ENCODE measurements at regions not wholly inside any gene's neighbourhood (a gene's known extent, or its start where the extent isn't known, plus 50 kb on each side); places are given as distances from the start of the nearest gene placed in this dataset.

DNA sequence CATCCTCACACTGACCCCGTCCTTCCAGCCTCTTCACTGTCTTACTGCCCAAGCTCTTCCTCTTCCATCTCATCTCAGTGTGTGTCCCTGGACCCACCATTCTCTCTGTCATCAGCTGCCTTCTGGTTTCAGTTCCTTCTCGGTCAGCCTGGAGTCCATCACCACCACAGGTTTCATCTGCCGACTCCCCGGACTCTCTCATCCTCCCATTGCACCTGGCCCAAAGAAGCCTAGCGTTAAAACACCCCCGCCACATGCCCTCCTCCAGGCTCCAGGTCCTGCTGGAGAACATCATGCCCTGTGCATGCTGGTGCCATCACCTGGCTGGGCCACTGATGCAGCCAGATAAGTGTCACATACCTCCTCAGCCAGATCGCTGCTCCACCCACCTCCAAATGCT lies 122.1 kb upstream of the GPR12 start:
- Mint-ChIP-seq H3K27ac (no peak overlapping the region), H3K9me3 (peaks cover under 1% of the 10 kb centered on the region), H3K4me1 (ENCODE audit: low read depth) (no peaks in the 10 kb centered on the region), H3K36me3 (ENCODE audit: low read depth) (no peaks in the 10 kb centered on the region), H3K27me3 (peaks cover 12% of the 10 kb centered on the region), H3K4me3 (no peak overlapping the region)
- ATAC-seq, result no peak
- TF ChIP-seq, protein P1, sequence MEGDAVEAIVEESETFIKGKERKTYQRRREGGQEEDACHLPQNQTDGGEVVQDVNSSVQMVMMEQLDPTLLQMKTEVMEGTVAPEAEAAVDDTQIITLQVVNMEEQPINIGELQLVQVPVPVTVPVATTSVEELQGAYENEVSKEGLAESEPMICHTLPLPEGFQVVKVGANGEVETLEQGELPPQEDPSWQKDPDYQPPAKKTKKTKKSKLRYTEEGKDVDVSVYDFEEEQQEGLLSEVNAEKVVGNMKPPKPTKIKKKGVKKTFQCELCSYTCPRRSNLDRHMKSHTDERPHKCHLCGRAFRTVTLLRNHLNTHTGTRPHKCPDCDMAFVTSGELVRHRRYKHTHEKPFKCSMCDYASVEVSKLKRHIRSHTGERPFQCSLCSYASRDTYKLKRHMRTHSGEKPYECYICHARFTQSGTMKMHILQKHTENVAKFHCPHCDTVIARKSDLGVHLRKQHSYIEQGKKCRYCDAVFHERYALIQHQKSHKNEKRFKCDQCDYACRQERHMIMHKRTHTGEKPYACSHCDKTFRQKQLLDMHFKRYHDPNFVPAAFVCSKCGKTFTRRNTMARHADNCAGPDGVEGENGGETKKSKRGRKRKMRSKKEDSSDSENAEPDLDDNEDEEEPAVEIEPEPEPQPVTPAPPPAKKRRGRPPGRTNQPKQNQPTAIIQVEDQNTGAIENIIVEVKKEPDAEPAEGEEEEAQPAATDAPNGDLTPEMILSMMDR (IDR thresholded peaks at IDR 0.05), result no peak
- ChIA-PET POLR2A (no interaction called here), CTCF (interaction anchor here (1.0 to 1.6 kb wide), 2 partner anchors 10 to 184 kb away, joined by 3 to 5 read pairs; no protein-coding TSS in a partner anchor)
- no peak for DNase-seq
- intact Hi-C loops (cut with micrococcal nuclease), result no loop called here

DNA sequence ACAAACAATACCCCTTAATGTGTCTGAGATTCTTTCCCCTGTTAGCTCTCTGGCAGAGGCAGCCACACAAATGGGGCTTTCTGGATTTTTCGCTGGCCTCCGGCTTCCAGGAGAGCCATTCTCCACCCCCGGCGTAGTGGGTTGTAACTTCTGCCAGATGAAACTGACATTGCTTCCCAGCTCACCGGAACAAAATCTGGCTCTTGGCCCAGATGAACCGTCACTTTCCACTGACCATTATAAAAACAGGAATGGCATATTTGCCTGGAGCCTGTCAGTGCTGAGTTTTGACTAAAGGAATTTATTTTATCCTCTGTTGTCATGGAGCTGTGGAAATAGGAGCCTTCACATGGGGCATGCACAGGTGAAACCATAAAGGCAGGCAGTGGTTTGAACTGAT lies 120.6 kb upstream of the GPR12 start:
- Mint-ChIP-seq H3K27ac (no peak overlapping the region), H3K4me1 (ENCODE audit: low read depth) (no peaks in the 10 kb centered on the region), H3K36me3 (ENCODE audit: low read depth) (no peaks in the 10 kb centered on the region), H3K27me3 (peaks cover 12% of the 10 kb centered on the region), H3K9me3 (peaks cover 5% of the 10 kb centered on the region), H3K4me3 (no peak overlapping the region)
- TF ChIP-seq, protein P1 (IDR thresholded peaks at IDR 0.05), result no peak
- CTCF ChIA-PET, result no interaction called here
- ATAC-seq, result no peak
- DNase-seq, result no peak
- POLR2A ChIA-PET, result no interaction called here
- intact Hi-C loops (cut with micrococcal nuclease), result no loop called here

DNA sequence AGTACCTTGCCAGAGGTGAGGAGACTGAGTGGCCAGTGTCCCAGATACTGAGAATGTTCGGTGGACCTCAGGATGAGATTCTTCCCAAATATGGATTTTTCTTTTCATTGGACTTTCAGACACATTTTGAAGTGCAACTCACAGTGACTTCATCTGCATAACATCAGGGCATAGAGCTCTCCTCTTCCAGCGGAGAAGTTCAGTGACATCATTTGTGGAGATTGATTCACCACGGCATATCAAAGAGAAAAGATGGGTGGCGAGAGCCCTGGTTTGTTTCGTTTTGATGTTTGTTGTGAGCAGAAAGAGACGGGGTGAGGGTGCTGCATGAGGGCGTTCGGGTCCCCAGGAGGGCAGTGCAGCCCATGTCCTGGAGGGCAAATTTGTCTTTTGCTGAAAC lies 120.1 kb upstream of the GPR12 start:
- no peak for DNase-seq
- Mint-ChIP-seq H3K27me3 (peaks cover 10% of the 10 kb centered on the region), H3K27ac (no peak overlapping the region), H3K9me3 (peaks cover 5% of the 10 kb centered on the region), H3K36me3 (ENCODE audit: low read depth) (no peaks in the 10 kb centered on the region), H3K4me1 (ENCODE audit: low read depth) (no peaks in the 10 kb centered on the region), H3K4me3 (no peak overlapping the region)
- CTCF ChIA-PET, result no interaction called here
- ATAC-seq, result no peak
- intact Hi-C loops (cut with micrococcal nuclease), result no loop called here
- POLR2A ChIA-PET, result no interaction called here
- TF ChIP-seq, protein P1 (IDR thresholded peaks at IDR 0.05), result no peak

DNA sequence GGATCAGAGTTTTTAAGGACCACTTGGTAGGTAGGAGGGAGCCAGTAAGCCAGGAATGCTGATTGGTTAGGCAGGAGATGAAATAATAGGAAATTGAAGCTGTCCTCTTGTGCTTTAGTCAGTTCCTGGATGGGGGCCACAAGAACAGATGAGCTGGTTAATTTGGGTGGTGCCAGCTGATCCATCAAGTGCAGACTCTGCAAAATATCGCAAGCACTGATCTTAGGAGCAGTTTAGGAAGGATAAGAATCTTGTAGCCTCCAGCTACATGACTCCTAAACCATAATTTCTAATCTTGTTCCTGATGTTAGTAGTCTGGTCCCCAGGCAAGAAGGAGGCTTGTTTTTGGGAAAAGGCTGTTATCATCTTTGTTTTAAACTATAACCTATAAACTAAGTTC lies 117.9 kb upstream of the GPR12 start:
- intact Hi-C loops (cut with micrococcal nuclease), result no loop called here
- no peaks in the 10 kb centered on the region for H3K36me3 Mint-ChIP-seq (ENCODE audit: low read depth)
- peaks cover 8% of the 10 kb centered on the region for H3K9me3 Mint-ChIP-seq
- no peak overlapping the region for H3K27ac Mint-ChIP-seq
- no peak overlapping the region for H3K4me3 Mint-ChIP-seq
- TF ChIP-seq, protein P1 (IDR thresholded peaks at IDR 0.05), result no peak
- peaks cover 2% of the 10 kb centered on the region for H3K27me3 Mint-ChIP-seq
- ChIA-PET POLR2A (interaction anchor here (1.0 kb wide), 1 partner anchor 9 kb away, joined by 3 read pairs; no protein-coding TSS in a partner anchor), CTCF (interaction anchor here (0.6 to 1.8 kb wide), 2 partner anchors 172 to 487 kb away, joined by 3 to 4 read pairs; no protein-coding TSS in a partner anchor)
- H3K4me1 Mint-ChIP-seq (ENCODE audit: low read depth), result no peaks in the 10 kb centered on the region
- DNase-seq, result no peak
- no peak for ATAC-seq

DNA sequence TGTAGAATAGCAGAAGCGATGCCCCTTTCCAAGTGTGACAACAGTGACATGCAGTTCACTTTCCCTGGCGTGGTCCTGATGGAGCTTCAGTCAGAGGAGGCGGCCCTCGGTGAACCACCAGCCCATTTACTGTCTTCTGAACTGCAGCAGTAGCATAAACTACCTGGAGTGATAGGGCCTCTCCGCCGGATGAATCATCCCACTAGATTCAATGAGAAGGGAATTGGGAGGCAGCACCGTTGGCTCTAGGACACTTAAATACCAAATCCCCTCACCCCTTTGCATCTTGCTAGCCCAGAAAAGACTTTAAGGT lies 112.8 kb upstream of the GPR12 start:
- TF ChIP-seq, protein P1 (IDR thresholded peaks at IDR 0.05), result no peak
- intact Hi-C loops (cut with micrococcal nuclease), result loop anchor here (5.0 kb wide), 1 partner anchor 166 kb away; no protein-coding TSS in a partner anchor
- ATAC-seq (no peak), DNase-seq (no peak)
- H3K4me3 Mint-ChIP-seq, result no peak overlapping the region
- H3K27me3 Mint-ChIP-seq, result no peaks in the 10 kb centered on the region
- H3K36me3 Mint-ChIP-seq (ENCODE audit: low read depth), result no peaks in the 10 kb centered on the region
- CTCF ChIA-PET, result interaction anchor here (0.8 to 4.7 kb wide), 25 partner anchors 9 to 390 kb away, joined by 3 to 38 read pairs (median 6); no protein-coding TSS in a partner anchor
- POLR2A ChIA-PET, result no interaction called here
- no peaks in the 10 kb centered on the region for H3K4me1 Mint-ChIP-seq (ENCODE audit: low read depth)
- H3K9me3 Mint-ChIP-seq, result peaks cover 8% of the 10 kb centered on the region
- H3K27ac Mint-ChIP-seq, result no peak overlapping the region

Measured in activated CD8-positive, alpha-beta T cell treated with anti-CD3 and anti-CD28 coated beads for 36 hours (primary cell).